Fibroblast of lung (primary cell): ENCODE measurements at regions not wholly inside any gene's neighbourhood (a gene's known extent, or its start where the extent isn't known, plus 50 kb on each side); places are given as distances from the start of the nearest gene placed in this dataset.

Experiments used
- DNase-seq, 2 donors: peaks; one replicate each; pipeline versions ENCODE4 v3.0.0 to v3.0.0-alpha.2; 2010; ENCODE audit warnings: low read depth in 2 of 2
- H2AFZ ChIP-seq: 2 replicates; pipeline ENCODE4 v1.5.1; 2012; ENCODE audit warnings: low read length, control low read depth, inconsistent platforms
- H3K27ac ChIP-seq: 2 replicates; pipeline ENCODE4 v1.5.1; 2011; ENCODE audit warnings: low read length, control low read depth; ENCODE audit not compliant: insufficient read depth
- H3K27me3 ChIP-seq: 2 replicates; pipeline ENCODE4 v1.5.1; 2011; ENCODE audit warnings: mild to moderate bottlenecking, low read length; ENCODE audit not compliant: control insufficient read depth, insufficient read depth
- H3K36me3 ChIP-seq: 2 replicates; pipeline ENCODE4 v1.5.1; 2011; ENCODE audit warnings: low read length; ENCODE audit not compliant: control insufficient read depth, insufficient read depth
- H3K4me1 ChIP-seq: 2 replicates; pipeline ENCODE4 v1.5.1; 2011; ENCODE audit warnings: low read length; ENCODE audit not compliant: control insufficient read depth, insufficient read depth; ENCODE audit errors: extremely low read depth
- H3K4me2 ChIP-seq: 2 replicates; pipeline ENCODE4 v1.5.1; 2011; ENCODE audit warnings: low read length, control low read depth; ENCODE audit not compliant: insufficient read depth; ENCODE audit errors: extremely low read depth
- H3K4me3 ChIP-seq, 4 experiments: fragments of 200-600 bp in 1 of 4; sonication (generic) in 1 of 4; replicated peaks in 1 of 4; 2 replicates each; pipeline ENCODE4 v1.5.1; 2011 to 2016; ENCODE audit warnings: low read length in 4 of 4, low read depth in 3 of 4, mild to moderate bottlenecking in 3 of 4, control low read depth in 2 of 4, inconsistent platforms in 1 of 4, mixed read lengths in 1 of 4; ENCODE audit not compliant: insufficient read depth in 1 of 4; ENCODE audit errors: control extremely low read depth in 1 of 4
- H3K79me2 ChIP-seq: 2 replicates; pipeline ENCODE4 v1.5.1; 2012; ENCODE audit warnings: mild to moderate bottlenecking, low read length, inconsistent platforms; ENCODE audit not compliant: control insufficient read depth, insufficient read depth
- H3K9ac ChIP-seq: 2 replicates; pipeline ENCODE4 v1.5.1; 2011; ENCODE audit warnings: mild to moderate bottlenecking, low read length, control low read depth; ENCODE audit not compliant: insufficient read depth
- H3K9me3 ChIP-seq: 2 replicates; pipeline ENCODE4 v1.5.1; 2012; ENCODE audit warnings: low read depth, low read length; ENCODE audit not compliant: control insufficient read depth, insufficient read depth
- H4K20me1 ChIP-seq: 2 replicates; pipeline ENCODE4 v1.5.1; 2011; ENCODE audit warnings: low read length; ENCODE audit not compliant: control insufficient read depth, insufficient read depth; ENCODE audit errors: extremely low read depth
- CTCF ChIP-seq, 2 donors: IDR thresholded peaks in 1 of 2; conservative IDR thresholded peaks in 1 of 2; 1 replicate in 1 of 2; 2 replicates in 1 of 2; pipeline ENCODE4 v1.5.1; 2011 to 2012; ENCODE audit warnings: low read length in 2 of 2, control low read depth in 1 of 2, inconsistent platforms in 1 of 2, low read depth in 1 of 2, mild to moderate bottlenecking in 1 of 2
- EZH2 ChIP-seq: IDR thresholded peaks from 2 replicates; pipeline ENCODE4 v1.5.1; 2012; ENCODE audit warnings: low read length, control low read depth, mild to moderate bottlenecking; ENCODE audit errors: missing control alignments

- no peaks in the 10 kb centered on the region for H3K4me1 ChIP-seq
- no peaks in the 10 kb centered on the region for H3K27me3 ChIP-seq
- H3K4me3 ChIP-seq = no peak overlapping the region
- H3K4me2 ChIP-seq = no peak overlapping the region
- no peaks in the 10 kb centered on the region for H3K36me3 ChIP-seq
- no peak overlapping the region for H3K27ac ChIP-seq
- no peak overlapping the region for H3K9ac ChIP-seq
- DNase-seq = peak; percentile 66 to 74
- no peaks in the 10 kb centered on the region for H4K20me1 ChIP-seq
- H2AFZ ChIP-seq = no peak overlapping the region
- no peaks in the 10 kb centered on the region for H3K79me2 ChIP-seq
- H3K9me3 ChIP-seq = no peaks in the 10 kb centered on the region
- TF ChIP-seq EZH2 (no peak), CTCF (conservative IDR thresholded peaks at IDR 0.05 in 1 of 2, IDR thresholded peaks at IDR 0.05 in 1 of 2; ENCODE audit: low read depth in 1 of 2, low read length in 2 of 2) (peak; percentile 97 to 99)
Observed at GRCh38 chr5:90264689-90265544, 144.6 kb downstream of the CETN3 start.

- Histone ChIP-seq H2AFZ (no peak overlapping the region), H3K4me1 (no peaks in the 10 kb centered on the region), H3K4me3 (no peak overlapping the region), H3K27me3 (no peaks in the 10 kb centered on the region), H4K20me1 (no peaks in the 10 kb centered on the region), H3K79me2 (no peaks in the 10 kb centered on the region), H3K36me3 (no peaks in the 10 kb centered on the region), H3K9me3 (no peaks in the 10 kb centered on the region), H3K4me2 (no peak overlapping the region), H3K27ac (no peak overlapping the region), H3K9ac (no peak overlapping the region)
- TF ChIP-seq CTCF (conservative IDR thresholded peaks at IDR 0.05 in 1 of 2, IDR thresholded peaks at IDR 0.05 in 1 of 2; ENCODE audit: low read depth in 1 of 2, low read length in 2 of 2) (no peak), EZH2 (no peak)
- DNase-seq = no peak
Observed at GRCh38 chr5:90263102-90263820, 146.3 kb downstream of the CETN3 start.

- Histone ChIP-seq H3K9me3 (no peaks in the 10 kb centered on the region), H3K4me3 (no peak overlapping the region), H3K9ac (no peak overlapping the region), H3K27me3 (no peaks in the 10 kb centered on the region), H4K20me1 (no peaks in the 10 kb centered on the region), H3K79me2 (no peaks in the 10 kb centered on the region), H3K27ac (no peak overlapping the region), H3K4me2 (no peak overlapping the region), H3K36me3 (no peaks in the 10 kb centered on the region), H3K4me1 (no peaks in the 10 kb centered on the region), H2AFZ (no peak overlapping the region)
- TF ChIP-seq CTCF (conservative IDR thresholded peaks at IDR 0.05 in 1 of 2, IDR thresholded peaks at IDR 0.05 in 1 of 2; ENCODE audit: low read depth in 1 of 2, low read length in 2 of 2) (no peak), EZH2 (no peak)
- DNase-seq = no peak
Observed at GRCh38 chr5:90251447-90251846, 158.1 kb downstream of the CETN3 start.
